ENCODE measurements at regions not wholly inside any gene's neighbourhood (a gene's known extent, or its start where the extent isn't known, plus 50 kb on each side); places are given as distances from the start of the nearest gene placed in this dataset.
"Not testable (repeated sequence)": the region's sequence is repeated elsewhere in the genome, so short reads cannot be mapped to it uniquely, and the experiment has no call there.

DNA sequence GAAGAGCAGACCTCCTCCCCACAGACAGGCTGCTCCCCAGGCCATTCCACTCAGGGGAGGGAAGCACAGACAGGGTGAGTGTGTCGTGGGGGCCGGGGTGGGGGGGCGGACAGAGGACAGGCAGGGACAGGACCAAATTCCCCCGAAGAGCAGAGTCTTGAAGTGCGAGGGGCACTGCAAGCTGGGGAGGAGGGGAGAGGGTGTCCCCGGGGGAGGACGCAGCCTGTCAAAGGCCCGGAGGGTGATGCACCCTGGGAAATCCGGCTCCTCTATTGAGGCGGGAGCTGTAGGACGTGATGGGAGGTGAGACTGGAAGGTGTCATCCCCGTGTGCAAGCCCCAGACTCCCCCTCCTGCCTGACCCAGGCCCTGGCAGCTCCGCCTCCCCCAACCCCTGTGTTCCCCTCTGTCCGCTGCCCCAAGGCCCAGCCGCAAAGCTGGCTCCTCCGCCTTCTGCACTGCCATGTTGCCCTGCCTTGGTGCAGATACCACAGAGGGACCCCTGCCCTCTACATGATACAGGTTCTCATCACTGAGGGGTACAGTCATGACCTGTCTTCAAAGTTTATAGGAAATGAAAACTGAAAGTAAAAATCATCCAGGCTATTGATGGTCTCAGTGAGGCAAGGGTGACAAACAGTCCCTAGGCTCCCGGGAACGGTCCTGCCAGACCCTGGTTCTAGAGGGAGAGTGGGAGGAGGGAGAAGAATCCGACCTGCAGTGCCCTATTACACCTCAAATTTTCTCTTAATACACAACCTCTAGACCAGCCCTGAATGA is 76.3 kb upstream of the IQSEC1 start:
- no peak for DNase-seq (ENCODE audit: low read depth)

DNA sequence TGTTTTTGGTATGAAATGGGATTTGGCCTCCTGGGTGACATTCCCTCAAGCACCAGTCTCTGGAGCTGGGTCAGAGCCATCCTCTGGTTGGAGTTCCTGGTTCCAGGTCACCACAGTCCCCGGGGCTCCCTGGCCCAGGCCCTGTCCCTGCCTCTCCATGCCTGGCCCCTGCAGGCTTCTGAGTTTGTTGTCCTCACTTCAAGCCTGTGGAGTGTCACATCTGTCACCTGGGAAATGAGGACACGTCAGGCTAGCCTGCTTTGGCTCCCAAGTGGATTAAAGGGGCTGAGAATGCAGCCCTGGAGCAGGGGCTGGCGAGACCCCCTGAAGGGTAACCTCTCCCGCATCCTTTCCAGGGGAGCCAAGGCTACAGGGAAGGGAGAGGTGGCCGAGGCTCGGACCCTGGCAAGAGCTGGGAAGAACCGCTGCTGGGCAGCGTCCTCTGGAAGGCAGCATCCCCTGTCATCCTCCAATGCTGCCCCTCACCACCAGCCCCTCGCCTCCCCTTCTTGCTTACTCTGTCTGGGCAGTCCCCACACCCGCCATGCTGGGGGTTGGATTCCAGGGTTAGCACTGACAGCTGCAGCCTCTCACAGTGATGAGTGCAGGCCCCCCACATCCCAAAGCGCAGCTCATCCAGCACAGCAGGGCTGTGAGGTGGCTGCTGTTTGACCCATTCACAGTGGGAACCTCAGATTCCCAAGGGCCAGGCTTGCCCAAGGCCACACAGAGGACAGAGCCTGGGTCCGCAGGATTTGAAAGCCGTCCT is 75.5 kb upstream of the IQSEC1 start:
- no peak for DNase-seq (ENCODE audit: low read depth)

DNA sequence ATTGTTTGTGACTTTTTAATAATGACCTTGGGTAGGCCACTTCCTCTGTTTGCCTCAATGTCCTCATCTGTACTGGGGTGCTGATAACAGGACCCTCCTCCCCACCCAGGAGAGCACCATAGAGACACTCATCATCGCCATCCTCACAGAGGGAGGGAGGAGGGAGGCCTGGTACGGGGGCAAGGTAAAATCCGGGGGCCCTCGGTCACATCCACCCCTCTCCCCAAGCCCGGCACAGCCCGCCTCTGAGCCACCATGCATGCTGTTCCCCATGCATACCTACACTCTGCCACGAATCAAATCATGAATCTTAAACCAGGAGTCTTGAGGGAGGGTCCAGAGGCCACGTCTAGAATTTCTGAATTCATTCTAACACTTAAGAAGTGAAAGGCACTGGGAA is 74.9 kb upstream of the IQSEC1 start:
- DNase-seq (ENCODE audit: low read depth) = no peak

DNA sequence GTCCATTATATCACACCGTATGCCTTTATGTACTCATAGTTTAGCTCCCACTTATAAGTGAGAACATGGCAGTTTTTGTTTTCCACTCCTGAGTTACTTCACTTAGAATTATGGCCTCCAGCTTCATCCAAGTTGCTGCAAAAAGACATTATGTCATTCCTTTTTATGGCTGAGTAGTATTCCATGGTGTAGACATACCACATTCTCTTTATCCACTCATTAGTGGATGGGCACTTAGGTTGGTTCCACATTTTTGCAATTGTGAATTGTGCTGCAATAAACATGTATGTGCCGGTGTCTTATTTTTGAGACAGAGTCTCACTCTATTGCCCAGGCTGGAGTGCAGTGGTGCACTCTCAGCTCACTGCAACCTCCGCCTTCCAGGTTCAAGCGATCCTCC is 74.1 kb upstream of the IQSEC1 start:
- no peak for DNase-seq (ENCODE audit: low read depth)

DNA sequence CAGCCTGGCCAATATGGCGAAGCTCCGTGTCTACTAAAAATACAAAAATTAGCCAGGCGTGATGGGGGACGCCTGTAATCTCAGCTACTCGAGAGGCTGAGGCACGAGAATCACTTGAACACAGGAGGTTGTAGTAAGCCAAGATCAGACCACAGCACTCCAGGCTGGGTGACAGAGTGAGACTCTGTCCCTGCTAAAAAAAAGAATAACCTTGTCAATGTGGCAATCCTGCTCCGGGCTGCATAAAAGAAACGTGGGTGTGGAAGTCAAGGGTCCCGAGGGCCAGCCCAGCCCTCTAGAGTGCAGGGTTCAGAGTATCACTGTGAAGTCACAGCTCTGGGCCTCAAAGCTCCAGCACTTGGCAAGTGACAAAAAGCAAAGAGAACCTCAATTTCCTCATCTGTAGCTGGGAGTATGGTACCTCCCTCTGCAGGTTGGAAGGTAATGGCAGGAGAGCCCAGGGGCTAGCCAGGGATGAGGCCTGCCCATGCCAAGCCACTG is 73.5 kb upstream of the IQSEC1 start:
- no peak for DNase-seq (ENCODE audit: low read depth)

DNA sequence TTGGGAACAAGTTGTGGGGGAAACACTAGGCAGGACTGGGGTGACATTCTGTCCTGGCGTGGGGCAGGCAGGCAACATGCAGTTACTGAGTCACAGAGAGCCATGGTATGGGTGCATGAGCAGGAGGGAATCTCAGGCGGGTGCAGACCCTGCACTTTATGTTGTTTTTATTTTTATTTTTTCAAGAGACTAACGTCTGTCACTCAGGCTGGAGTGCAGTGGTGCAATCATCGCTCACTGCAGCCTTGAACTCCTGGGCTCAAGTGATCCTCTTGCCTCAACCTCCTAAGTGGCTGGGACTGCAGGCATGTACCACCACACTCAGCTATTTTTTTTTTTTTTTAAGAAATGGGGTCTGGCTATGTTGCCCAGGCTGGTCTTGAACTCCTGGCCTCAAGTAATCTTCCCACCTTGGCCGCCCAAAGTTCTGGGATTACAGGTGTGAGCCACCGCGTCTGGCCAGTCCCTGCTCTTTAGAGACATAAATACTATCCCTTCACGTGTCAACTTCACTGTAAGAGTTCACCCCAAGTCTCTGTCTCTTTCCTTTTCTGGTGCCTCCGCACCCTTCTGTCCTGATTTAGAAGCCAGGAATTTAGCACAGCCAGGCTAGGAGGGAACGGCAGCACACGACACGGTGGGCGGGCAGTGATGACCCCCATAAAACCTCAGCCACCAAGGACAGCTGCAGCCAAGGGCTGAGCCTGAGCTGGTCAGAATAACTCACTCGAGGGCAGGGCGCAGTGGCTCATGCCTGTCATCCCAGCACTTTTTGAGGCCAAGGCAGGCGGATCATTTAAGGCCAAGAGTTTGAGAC is 72.8 kb upstream of the IQSEC1 start:
- DNase-seq (ENCODE audit: low read depth) = no peak

DNA sequence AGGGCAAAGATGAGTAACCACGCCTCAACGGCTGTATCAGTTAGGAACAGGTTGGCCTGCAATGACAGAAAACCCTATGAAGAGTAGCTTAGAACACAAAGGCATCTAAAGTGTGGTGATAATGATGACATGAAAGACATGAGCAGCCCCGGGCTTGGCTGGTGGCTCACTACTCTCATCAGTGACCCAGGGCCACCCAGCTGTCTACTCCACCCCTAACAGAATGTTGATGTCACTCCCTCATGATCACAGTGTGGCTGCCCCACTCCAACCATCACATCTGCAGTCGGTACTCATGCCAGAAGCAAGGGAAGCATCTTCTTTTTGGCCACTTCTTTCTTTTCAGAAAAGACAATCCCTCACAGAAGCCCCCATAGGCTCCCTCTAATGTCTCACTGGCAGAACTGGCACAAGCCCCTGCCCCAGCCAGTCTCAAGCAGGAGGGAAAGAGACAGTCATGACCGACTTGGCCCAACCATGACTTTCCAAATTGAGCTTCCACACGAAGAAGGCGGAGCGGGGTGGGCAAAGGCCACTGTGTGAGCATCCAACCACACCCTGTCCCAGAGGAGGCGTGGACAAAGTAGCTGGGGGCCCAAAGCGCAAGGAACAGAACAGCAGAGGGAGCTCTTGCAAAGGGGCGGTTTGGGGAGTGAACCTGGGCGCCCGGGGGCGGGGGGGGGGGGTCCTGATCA is 72.0 kb upstream of the IQSEC1 start:
- no peak for DNase-seq (ENCODE audit: low read depth)

DNA sequence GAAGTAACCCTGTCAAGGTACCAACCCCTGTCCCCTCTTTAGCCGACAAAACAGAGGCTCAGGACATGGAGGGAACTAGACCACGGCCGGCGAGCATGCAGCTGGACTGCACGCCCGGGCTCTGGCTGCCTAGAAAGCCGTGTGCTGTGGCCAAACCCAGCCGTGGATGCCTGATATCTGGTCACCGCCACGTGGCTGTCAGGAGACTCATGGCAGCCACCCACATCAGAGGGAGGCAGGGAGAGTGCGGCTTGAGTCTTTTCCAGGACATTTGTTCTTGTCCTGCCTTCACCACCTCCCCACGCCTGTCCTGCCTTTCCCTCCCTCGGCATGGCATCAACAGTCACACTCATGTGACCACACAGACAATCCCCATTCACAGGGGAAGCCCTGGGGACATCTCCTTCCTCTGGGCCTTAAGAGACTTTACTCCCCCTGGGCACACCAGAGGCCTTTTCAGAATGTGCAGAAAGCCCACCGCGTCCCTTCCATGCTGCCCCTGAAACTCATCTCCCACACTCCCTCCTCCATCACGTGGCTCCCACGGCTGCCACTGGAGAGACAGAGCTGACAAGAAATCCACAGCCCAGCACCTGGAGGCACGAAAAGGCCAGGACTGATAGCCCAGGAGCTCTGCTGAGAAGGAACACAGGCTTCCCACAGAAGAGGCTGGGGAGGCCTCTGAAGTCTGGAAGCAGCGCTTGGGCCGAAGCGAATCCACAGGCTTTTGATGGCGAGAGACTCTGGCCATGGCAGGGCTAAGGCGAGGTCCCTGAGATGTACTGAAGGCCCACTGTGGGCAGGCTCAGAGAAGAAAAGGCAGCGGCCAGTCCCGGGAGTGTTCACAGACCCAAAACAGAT is 71.2 kb upstream of the IQSEC1 start:
- no peak for DNase-seq (ENCODE audit: low read depth)

DNA sequence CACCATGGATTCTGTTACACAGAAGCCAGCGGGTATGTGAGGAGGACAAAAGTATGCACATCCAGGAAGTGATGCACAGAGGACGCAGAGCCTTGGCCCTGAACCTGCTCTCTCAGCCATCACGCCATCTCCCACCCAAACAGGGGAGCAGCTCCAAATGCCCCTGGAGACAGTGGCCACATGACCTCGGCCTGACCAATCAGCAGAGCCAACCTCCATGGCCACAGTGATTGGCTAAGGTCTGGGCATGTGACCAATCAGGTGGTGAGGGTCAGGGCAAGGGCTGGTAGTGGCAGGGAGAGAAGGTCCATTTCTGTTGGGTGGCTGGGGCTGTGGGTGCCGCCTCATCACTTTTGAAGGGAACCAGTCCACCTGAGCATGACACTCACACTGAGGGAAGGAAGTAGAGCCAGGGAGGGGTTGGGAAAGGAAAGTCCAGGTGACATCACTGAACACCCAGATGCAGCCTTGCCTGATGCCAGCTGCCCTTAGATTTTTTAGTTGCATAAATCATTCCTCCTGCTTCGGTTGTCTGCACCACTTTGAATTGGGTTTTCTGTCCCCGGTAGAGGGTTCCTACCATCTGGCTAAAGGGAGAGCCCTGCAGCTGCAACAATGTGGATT is 70.3 kb upstream of the IQSEC1 start:
- no peak for DNase-seq (ENCODE audit: low read depth)

DNA sequence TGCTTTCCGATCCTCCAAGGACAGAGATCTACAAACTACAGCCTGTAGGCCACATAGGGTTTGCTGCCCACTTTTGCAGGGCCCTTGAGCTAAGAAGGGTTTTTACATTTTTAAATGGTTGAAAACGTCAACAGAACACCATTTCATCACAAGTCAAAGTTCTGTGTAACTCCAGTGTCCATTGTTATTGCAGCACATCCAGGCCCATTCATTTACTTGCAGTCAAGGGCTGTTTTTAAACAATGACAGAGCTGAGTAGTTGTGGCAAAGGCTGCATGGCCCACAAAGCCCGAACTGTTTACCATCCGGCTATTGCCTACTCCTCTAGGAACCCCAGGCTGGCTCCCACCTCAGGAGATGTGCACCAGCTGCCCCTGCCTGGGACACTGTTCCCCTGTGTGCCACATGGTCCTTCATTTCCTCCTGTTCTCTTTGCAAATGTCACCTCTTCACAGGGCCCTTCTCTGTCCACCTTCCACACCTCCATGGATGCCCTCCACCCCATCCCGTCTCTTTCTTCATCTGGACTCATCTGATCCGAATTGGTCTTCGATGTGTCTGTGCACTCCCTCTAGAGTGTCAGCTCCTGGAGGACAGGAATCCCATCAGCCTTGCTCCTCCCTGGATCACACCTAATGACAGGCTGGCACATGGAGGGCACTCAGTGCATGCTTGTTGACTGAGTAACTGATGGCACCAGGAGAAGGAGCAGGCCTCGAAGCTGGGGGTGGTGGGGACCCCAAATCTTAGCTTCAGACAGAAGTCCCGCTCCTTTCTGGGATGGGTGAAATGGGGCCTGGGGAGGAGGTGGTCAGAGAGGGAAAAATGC is 69.5 kb upstream of the IQSEC1 start:
- no peak for DNase-seq (ENCODE audit: low read depth)

DNA sequence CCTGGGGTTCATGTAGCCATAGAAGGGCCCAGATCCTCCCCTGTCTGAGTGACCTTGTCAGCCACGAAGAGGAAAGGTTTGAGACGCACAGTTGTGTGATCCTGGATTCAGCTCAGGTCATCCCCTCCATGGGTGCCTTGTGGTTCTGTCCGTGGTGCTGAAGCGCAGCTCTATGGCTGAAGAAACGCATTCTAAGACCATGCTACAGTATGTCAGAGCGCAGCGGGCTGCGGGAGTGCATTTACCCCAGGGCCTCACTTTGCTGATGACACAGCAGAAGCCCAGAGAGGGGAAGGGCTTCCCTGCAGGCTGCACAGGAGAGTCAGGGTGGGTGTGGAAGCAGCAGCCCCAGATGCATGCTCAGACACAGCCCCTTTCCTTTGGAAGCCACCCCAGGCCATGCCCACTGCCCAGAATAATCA is 68.8 kb upstream of the IQSEC1 start:
- no peak for DNase-seq (ENCODE audit: low read depth)

DNA sequence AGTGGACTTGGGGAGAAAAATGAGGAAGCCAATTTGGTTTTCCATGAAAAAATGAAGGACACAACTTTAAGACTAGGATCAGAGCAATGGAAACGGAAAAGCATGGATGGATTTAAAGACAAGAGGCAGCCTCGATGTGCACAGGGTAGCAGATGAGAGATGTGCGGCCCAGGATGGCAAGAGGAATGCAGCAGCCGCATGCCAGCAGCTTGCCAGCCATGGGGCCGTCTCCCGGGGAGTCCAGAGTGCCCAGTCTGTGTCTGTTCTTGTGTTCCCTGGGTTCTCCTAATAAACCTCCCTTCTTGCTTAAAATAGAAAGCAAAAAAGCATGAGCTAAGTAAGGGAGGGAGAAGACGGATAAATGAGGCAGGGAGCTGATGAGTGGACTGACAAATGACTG is 68.0 kb upstream of the IQSEC1 start:
- no peak for DNase-seq (ENCODE audit: low read depth)

DNA sequence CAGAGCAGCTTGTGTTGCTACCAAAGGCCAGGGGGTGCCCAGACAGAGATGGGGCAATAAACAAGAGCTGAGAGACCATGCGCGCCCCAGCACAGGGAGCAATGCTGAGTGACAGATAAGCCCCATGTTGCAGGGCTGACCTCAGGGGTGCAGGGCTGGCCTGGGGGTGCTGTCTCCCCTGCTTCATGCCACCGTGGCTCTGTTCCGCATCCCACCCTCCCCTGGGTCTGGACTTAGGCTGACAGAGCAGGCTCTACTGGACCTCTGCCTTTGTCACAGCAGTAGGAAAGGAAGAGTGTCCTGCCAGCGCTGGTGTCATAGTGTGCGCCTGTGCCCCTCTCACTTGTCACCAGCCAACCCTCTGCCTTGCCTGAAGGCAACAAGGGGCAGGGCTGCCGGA is 67.4 kb upstream of the IQSEC1 start:
- DNase-seq (ENCODE audit: low read depth) = no peak

DNA sequence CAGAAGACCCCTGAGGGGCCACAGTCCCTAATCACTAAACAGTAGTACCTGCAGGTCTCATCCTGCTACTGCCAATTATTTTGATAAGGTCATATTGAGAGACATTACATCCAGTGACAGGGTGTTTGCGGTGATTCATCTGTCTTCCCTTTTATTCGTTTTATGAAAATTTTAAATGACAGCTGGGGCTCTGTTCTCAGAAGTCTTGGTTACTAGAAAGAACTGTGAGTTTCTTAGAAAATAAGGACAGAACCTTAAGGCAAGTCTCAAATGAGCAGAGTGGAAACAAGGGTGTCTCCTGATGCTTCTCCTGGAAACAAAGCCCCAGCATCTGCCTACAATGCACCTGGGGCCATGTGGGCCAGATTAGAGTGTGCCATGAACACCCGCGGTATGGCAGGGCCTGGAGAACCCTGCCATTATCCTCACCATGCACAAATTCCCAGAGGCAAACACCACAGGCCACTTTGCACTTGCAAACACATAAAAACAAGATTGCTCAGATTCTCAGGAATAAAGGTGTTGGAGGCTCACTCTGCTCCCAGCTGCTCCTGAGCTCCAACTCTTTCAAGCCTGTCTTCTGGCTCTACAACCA is 66.3 kb upstream of the IQSEC1 start:
- DNase-seq (ENCODE audit: low read depth) = no peak

DNA sequence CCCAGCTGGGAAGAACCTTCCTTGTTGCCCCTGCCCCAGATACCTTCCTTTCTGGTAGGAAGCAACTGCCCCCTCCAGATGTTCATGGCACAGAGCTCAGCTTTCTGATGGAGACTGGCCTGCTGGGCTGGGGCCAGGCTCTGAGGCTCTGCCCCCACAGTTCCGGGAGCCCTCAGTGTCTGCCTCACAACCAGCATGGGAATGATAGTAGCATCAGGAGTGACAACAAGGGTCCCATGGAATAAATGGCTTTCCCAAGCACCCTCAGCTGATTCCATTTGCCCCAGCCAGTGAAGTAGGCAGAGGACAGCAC is 65.6 kb upstream of the IQSEC1 start:
- DNase-seq (ENCODE audit: low read depth) = no peak

DNA sequence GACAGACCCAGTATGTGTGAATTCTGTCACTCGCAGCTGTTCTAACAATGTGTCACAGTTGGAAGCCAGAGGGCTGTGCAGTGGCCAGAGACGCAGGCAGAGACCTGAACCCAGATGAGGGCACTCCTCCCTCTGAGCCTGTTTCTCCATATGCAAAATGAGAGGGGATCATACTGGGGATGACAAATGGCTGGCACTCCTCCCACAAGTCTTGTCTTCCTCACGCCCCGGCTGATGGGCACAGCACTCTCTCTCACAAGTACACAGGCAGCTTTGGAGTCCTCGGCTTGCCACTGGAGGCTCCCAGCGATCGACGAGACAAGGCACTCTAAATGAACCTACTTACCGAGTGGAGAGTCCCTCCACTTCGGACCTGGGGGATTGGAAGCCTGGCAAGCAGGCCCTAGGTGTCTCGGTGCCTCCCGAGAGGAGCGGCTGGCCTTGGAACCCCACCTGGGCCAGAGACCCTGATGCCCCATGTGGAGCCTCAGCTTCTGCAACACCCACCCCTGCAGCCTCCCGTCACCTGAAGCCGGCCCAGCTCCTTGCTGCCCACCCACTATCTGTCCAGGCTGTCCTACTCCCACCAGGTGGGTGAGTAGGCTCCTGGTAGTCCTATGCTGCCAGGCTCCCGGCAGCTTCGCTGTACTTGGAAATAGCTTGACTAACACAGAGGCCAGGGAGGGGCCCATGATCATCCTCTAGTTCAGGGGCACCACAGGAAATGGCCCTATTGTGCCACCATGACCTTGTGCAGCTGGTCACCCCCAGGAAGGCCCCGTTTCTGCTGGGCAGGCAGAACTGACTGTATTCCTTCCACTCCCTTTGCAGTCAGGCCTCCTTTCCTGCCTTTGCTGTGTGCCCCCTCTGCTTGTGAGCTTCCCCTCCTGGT is 65.0 kb upstream of the IQSEC1 start:
- no peak for DNase-seq (ENCODE audit: low read depth)

DNA sequence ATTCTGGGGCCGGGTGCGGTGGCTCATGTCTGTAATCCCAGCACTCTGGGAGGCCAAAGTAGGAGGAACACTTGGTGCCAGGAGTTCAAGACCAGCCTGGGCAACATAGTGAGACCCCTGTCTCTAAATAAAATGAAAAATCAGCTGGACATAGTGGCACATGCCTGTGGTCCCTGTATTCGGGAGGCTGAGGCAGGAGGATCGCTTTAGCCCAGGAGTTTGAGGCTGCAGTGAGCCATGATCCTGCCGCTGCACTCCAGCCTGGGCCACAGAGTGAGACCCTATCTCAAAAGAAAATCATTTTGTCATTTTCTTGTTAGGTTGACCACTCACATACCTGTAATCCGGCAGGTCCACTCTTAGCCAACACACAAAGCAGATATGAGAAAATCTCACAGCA is 63.6 kb upstream of the IQSEC1 start:
- not testable (repeated sequence) for DNase-seq (ENCODE audit: low read depth)

DNA sequence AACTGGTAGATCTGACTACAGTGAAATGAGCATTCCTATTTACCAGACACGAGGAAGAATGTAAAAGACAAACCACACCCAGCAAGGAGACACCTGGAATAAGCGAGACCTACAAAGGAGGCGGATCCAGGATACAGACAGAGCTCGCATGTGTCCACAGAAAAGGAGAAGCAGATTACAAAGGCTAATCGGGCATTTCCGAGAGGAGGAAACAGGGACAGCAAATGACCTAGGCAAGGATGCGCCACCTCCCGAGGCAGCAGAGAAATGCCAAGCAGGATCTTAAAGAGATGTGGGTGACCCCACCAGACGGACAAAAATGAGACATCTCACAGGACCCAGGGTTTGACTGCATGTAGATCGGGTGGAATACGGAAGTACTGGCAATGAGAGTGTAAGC is 63.2 kb upstream of the IQSEC1 start:
- no peak for DNase-seq (ENCODE audit: low read depth)

Measured in CMK (cell line).